Suprapubic skin (tissue), 4 donors: ENCODE measurements at regions not wholly inside any gene's neighbourhood (a gene's known extent, or its start where the extent isn't known, plus 50 kb on each side); places are given as distances from the start of the nearest gene placed in this dataset.

Experiments
- DNase-seq, 2 donors: peaks; one replicate each; pipeline ENCODE4 v3.0.0-alpha.2; 2019; ENCODE audit warnings: low spot score in 2 of 2
- H3K27ac ChIP-seq: fragments of 200-600 bp; sonication (generic); one replicate; pipeline ENCODE4 v1.5.1; 2019
- H3K27me3 ChIP-seq: fragments of 200-600 bp; sonication (generic); one replicate; pipeline ENCODE4 v1.5.1; 2019
- H3K36me3 ChIP-seq: fragments of 200-600 bp; sonication (generic); one replicate; pipeline ENCODE4 v1.5.1; 2019
- H3K4me1 ChIP-seq: fragments of 200-600 bp; sonication (generic); one replicate; pipeline ENCODE4 v1.5.1; 2019
- H3K4me3 ChIP-seq: fragments of 200-600 bp; sonication (generic); one replicate; pipeline ENCODE4 v1.5.1; 2019; ENCODE audit warnings: mild to moderate bottlenecking
- H3K9me3 ChIP-seq: fragments of 200-600 bp; sonication (generic); one replicate; pipeline ENCODE4 v1.5.1; 2019
- EP300 ChIP-seq: sonication (generic); formaldehyde crosslinking; IDR thresholded peaks from one replicate; pipeline ENCODE4 v1.6.1; 2017; ENCODE audit warnings: antibody characterized with exemption
- POLR2A ChIP-seq, 2 donors: fragments of 450-650 bp; IDR thresholded peaks; one replicate each; pipeline ENCODE4 v1.6.1; 2017; ENCODE audit warnings: antibody characterized with exemption in 2 of 2, mild to moderate bottlenecking in 2 of 2, moderate library complexity in 2 of 2
- POLR2AphosphoS5 ChIP-seq, 3 donors: sonication (generic); formaldehyde crosslinking; IDR thresholded peaks; one replicate each; pipeline ENCODE4 v1.6.1; 2017; ENCODE audit warnings: antibody characterized with exemption in 3 of 3
- WGBS: methylation state at CpG from one replicate; pipeline ENCODE4 v1.1.5; 2018; 5-methylcytosine and 5-hydroxymethylcytosine counted together
- TF ChIP-seq, protein P1 (sequence below), 2 donors: fragments of 200-600 bp in 1 of 2; fragments of 450-650 bp in 1 of 2; sonication (generic) in 1 of 2; IDR thresholded peaks; one replicate each; pipeline ENCODE4 v1.5.1; 2016 to 2019; ENCODE audit warnings: antibody characterized with exemption in 2 of 2, mild to moderate bottlenecking in 1 of 2, moderate library complexity in 1 of 2

DNA sequence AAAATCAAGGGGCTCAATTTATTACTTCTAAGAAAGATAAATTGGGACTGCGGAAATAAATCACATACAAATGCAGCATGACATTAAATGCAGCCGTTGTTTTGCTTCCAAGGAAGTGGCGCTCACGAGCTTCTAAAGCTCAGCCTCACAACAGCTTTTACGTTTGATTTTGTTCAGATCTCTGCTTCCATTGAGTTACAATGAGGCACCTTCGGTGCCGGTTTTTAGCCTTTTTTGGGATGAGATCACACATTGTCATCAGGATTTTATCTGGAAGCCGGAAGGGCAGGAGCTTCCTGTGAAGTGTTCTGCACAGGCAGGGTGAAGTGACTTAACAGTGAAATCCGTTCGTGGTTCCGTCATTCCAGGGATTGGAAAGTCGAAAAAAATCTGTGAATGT lies 209.8 kb downstream of the DCDC2C start:
- TF ChIP-seq POLR2AphosphoS5 (IDR thresholded peaks at IDR 0.05) (no peak), EP300 (no peak), POLR2A (IDR thresholded peaks at IDR 0.05) (no peak)
- TF ChIP-seq, protein P1, sequence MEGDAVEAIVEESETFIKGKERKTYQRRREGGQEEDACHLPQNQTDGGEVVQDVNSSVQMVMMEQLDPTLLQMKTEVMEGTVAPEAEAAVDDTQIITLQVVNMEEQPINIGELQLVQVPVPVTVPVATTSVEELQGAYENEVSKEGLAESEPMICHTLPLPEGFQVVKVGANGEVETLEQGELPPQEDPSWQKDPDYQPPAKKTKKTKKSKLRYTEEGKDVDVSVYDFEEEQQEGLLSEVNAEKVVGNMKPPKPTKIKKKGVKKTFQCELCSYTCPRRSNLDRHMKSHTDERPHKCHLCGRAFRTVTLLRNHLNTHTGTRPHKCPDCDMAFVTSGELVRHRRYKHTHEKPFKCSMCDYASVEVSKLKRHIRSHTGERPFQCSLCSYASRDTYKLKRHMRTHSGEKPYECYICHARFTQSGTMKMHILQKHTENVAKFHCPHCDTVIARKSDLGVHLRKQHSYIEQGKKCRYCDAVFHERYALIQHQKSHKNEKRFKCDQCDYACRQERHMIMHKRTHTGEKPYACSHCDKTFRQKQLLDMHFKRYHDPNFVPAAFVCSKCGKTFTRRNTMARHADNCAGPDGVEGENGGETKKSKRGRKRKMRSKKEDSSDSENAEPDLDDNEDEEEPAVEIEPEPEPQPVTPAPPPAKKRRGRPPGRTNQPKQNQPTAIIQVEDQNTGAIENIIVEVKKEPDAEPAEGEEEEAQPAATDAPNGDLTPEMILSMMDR (IDR thresholded peaks at IDR 0.05), result no peak
- H3K4me3 ChIP-seq, result no peak overlapping the region
- 41% methylated on average over 12 of the region's 12 CpGs for WGBS

DNA sequence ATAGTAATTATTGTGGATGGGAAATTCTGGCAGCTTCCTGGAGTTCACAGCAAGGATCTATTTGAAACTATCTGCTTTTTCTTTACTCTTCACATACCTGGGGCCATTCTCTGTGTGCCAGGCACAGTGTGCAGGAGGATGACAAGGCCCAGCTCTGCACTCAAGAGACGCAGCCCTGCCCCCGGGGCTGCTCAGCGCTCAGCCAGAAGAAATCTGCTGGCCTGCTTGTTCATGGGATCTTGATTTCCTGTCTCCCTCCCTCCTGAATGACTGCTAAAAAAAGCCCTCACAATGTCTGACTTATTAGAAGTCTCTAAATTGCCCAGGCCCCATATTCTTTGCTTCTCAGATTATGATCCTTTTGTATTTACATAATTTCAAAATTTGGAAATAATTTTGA lies 210.9 kb downstream of the DCDC2C start:
- Histone ChIP-seq H3K36me3 (no peaks in the 10 kb centered on the region), H3K9me3 (no peaks in the 10 kb centered on the region), H3K4me3 (no peak overlapping the region), H3K27me3 (no peaks in the 10 kb centered on the region), H3K4me1 (no peaks in the 10 kb centered on the region), H3K27ac (no peak overlapping the region)
- WGBS, result 41% methylated on average over 3 of the region's 3 CpGs
- no peak for DNase-seq
- TF ChIP-seq, protein P1 (IDR thresholded peaks at IDR 0.05), result no peak
- TF ChIP-seq POLR2AphosphoS5 (IDR thresholded peaks at IDR 0.05), result no peak
- no peak for TF ChIP-seq EP300
- no peak for TF ChIP-seq POLR2A (IDR thresholded peaks at IDR 0.05)

More for the DNA sequence above, 209.8 kb downstream of the DCDC2C start:
- no peak for DNase-seq
- Histone ChIP-seq H3K27me3 (no peaks in the 10 kb centered on the region), H3K27ac (no peak overlapping the region), H3K36me3 (no peaks in the 10 kb centered on the region), H3K9me3 (no peaks in the 10 kb centered on the region), H3K4me1 (no peaks in the 10 kb centered on the region)

DNA sequence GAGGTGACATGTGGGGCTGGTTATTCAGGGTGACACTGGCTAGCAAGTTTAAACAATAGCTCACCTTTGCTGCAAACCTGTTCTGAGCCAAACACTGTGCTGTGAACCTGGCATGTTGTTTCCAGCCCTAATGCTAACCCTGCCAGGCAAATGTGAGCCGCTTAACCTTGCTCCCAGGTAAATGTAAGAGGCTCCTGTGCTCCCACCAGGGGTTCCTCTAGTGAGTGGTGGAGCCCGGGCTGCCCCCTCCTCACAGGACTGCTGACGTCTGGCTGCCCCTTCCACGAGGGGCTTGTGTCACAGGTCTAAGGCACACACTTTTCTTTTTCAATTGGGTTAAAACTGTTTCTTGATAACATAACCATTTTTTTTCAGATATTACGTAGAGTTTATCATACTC lies 223.7 kb downstream of the DCDC2C start:
- DNase-seq, result no peak
- WGBS, result 63% methylated on average over 5 of the region's 5 CpGs
- Histone ChIP-seq H3K27ac (no peak overlapping the region), H3K27me3 (no peaks in the 10 kb centered on the region), H3K4me3 (no peak overlapping the region), H3K9me3 (no peaks in the 10 kb centered on the region), H3K36me3 (no peaks in the 10 kb centered on the region), H3K4me1 (no peaks in the 10 kb centered on the region)
- TF ChIP-seq, protein P1 (IDR thresholded peaks at IDR 0.05), result no peak
- TF ChIP-seq EP300, result no peak
- no peak for TF ChIP-seq POLR2A (IDR thresholded peaks at IDR 0.05)
- no peak for TF ChIP-seq POLR2AphosphoS5 (IDR thresholded peaks at IDR 0.05)

DNA sequence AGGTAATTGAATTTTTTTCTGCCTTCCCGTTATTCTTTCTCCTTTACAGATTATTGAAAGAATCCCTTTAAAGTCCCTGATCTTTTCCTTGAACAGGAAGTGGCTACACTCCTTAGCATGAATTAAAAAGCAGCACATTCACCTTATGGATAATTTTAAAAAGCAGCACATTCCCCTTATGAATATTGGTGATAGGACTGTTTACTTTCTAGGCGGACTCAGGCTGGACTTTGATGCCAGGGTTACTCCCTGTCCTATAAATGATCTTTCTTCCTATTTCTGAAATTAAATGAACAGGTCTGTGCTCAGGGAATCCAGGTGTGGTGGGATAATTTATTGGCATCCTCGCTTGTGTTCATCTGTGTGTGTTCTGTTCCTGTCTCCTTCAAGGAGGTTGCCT lies 226.0 kb downstream of the DCDC2C start:
- no peaks in the 10 kb centered on the region for H3K27me3 ChIP-seq
- no peak overlapping the region for H3K27ac ChIP-seq
- no peak overlapping the region for H3K4me3 ChIP-seq
- H3K36me3 ChIP-seq, result no peaks in the 10 kb centered on the region
- no peaks in the 10 kb centered on the region for H3K4me1 ChIP-seq
- DNase-seq, result no peak
- WGBS, result 78% methylated on average over 3 of the region's 3 CpGs
- H3K9me3 ChIP-seq, result no peaks in the 10 kb centered on the region
- TF ChIP-seq, protein P1 (IDR thresholded peaks at IDR 0.05), result no peak
- TF ChIP-seq POLR2A (IDR thresholded peaks at IDR 0.05) (no peak), POLR2AphosphoS5 (IDR thresholded peaks at IDR 0.05) (no peak), EP300 (no peak)

DNA sequence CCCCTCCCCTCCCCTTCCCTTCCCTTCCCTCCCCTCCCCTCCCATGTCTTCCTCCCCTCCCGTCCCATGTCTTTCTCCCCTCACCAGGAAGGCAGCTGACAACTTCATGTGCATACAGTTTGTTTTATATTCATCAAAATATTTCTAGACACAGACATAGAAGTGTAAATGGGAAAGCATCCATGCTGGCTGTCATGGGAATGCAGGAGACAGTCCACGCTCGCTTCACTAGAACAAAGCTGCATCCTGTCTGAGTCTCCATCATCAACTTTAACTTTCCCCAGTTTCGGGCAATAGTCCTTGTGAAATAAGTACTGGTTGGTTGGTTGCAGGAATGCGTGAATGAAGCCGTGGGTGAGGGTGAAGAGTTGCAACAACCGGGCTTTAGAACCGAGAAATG lies 226.9 kb downstream of the DCDC2C start:
- 66% methylated on average over 8 of the region's 8 CpGs for WGBS
- no peak for DNase-seq
- H3K27ac ChIP-seq, result no peak overlapping the region
- H3K36me3 ChIP-seq, result no peaks in the 10 kb centered on the region
- no peak overlapping the region for H3K4me3 ChIP-seq
- no peaks in the 10 kb centered on the region for H3K4me1 ChIP-seq
- H3K9me3 ChIP-seq, result no peaks in the 10 kb centered on the region
- TF ChIP-seq POLR2A (IDR thresholded peaks at IDR 0.05) (no peak), POLR2AphosphoS5 (IDR thresholded peaks at IDR 0.05) (no peak), EP300 (no peak)
- TF ChIP-seq, protein P1 (IDR thresholded peaks at IDR 0.05), result no peak
- H3K27me3 ChIP-seq, result no peaks in the 10 kb centered on the region
